Coronary artery (tissue), 2 donors: ENCODE measurements at regions not wholly inside any gene's neighbourhood (a gene's known extent, or its start where the extent isn't known, plus 50 kb on each side); places are given as distances from the start of the nearest gene placed in this dataset.

Experiments used
- DNase-seq: peaks from one replicate; pipeline ENCODE4 v3.0.0-alpha.2; 2017; ENCODE audit warnings: low spot score
- H3K27ac ChIP-seq, 2 donors: fragments of 200-600 bp; sonication (generic); one replicate each; pipeline ENCODE4 v1.5.1; 2016 to 2019
- H3K4me3 ChIP-seq: fragments of 200-600 bp; sonication (generic); 2 replicates; pipeline ENCODE4 v1.5.1; 2016; ENCODE audit warnings: mild to moderate bottlenecking, moderate library complexity
- TF ChIP-seq, protein P1 (sequence below): fragments of 200-600 bp; sonication (generic); IDR thresholded peaks from one replicate; pipeline ENCODE4 v1.5.1; 2019; ENCODE audit warnings: antibody characterized with exemption

DNA sequence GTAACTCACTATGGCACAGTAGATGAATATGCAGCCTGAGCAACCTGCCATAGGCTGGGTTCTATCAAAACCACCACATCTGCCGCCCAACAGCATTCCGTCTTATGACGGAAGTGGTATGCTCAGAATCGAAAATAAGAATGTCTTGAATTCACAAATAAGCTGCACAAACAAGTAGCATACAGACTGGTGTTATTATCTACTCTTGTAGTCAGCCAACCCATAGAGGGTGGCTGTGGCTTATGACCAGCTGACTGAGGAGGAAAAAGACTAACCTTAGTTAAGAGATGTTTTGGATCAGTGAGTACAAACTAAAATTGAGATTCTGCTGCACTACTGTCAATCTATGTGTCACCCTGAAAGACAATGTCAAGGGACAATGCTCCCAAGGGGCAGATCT lies 1255.1 kb upstream of the EYS start:
- no peak for DNase-seq
- no peak overlapping the region for H3K27ac ChIP-seq
- no peak overlapping the region for H3K4me3 ChIP-seq
- TF ChIP-seq, protein P1, sequence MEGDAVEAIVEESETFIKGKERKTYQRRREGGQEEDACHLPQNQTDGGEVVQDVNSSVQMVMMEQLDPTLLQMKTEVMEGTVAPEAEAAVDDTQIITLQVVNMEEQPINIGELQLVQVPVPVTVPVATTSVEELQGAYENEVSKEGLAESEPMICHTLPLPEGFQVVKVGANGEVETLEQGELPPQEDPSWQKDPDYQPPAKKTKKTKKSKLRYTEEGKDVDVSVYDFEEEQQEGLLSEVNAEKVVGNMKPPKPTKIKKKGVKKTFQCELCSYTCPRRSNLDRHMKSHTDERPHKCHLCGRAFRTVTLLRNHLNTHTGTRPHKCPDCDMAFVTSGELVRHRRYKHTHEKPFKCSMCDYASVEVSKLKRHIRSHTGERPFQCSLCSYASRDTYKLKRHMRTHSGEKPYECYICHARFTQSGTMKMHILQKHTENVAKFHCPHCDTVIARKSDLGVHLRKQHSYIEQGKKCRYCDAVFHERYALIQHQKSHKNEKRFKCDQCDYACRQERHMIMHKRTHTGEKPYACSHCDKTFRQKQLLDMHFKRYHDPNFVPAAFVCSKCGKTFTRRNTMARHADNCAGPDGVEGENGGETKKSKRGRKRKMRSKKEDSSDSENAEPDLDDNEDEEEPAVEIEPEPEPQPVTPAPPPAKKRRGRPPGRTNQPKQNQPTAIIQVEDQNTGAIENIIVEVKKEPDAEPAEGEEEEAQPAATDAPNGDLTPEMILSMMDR: no peak

DNA sequence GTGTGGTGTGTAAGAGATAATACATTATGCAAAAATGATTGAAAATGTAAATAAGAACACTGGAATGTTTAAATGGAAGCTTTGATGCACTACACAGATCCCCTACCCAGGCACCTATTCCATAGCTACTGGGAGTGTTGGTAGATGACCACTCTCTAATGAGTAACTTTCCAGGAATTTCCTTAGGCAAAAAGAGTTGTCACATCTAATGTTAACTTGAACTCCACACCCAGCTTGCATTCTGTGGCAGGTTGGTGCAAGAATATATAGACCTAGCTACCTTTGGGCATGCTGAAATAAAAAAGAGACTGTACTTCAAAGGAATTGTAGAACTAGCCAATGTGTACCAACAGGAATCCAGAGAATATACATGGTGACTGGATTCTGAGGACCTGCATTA lies 1254.2 kb upstream of the EYS start:
- Histone ChIP-seq H3K27ac (no peak overlapping the region), H3K4me3 (no peak overlapping the region)
- DNase-seq: no peak
- TF ChIP-seq, protein P1: no peak

DNA sequence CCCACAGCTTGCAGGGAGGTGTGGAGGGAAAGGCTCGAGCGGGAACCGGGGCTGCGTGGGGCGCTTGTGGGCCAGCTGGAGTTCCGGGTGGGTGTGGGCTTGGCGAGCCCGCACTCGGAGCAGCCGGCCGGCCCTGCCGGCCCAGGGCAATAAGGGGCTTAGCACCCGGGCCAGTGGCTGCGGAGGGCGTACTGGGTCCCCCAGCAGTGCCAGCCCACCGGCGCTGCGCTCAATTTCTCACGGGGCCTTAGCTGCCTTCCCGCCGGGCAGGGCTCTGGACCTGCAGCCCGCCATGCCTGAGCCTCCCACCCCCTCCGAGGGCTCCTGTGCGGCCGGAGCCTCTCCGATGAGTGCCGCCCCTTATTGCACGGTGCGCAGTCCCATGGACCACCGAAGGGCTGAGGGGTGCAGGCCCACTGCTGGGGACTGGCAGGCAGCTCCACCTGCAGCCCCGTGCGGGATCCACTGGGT lies 1242.2 kb upstream of the EYS start:
- Histone ChIP-seq H3K4me3 (no peak overlapping the region), H3K27ac (no peak overlapping the region)
- TF ChIP-seq, protein P1: no peak
- DNase-seq: no peak

DNA sequence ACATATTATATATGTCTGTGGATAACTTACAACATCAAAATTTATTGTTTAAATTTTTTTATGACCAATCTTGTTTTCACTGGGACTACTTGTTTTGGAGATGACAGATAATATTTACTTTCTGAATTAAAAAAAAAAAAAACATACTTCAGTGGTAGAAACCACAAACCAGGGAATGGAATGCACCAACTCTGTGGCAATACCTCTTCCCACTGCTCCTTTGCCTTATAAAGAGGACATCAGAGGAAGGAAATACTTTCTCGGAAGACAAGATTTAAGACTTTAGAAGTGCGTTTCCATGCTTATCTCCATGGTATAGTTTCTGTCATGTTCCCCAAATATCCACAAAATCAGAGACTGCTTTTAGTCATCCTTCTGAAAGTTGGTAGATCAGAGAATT lies 1241.1 kb upstream of the EYS start:
- no peak overlapping the region for H3K27ac ChIP-seq
- H3K4me3 ChIP-seq: no peak overlapping the region

DNA sequence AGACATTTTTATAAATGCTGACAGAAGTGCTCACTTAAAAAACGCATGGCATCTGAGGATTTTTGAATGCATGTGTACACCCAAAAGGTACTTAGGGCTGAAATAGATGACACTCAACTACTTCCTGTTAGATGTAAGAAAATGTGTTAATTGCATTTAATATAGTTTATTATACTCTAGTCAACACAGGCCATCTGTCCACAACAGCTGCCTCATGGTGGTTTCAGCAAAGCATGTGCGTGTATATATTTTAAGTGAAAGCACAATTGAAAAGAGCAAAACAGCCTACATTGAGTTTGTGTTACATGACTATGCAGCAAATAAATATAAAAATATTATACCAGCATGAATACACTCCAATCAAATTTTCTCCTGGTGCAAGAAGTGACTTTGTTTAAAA lies 1233.0 kb upstream of the EYS start:
- TF ChIP-seq, protein P1: no peak
- no peak overlapping the region for H3K27ac ChIP-seq
- DNase-seq: no peak
- no peak overlapping the region for H3K4me3 ChIP-seq

More for the DNA sequence above, 1241.1 kb upstream of the EYS start:
- no peak for DNase-seq
- TF ChIP-seq, protein P1: no peak

DNA sequence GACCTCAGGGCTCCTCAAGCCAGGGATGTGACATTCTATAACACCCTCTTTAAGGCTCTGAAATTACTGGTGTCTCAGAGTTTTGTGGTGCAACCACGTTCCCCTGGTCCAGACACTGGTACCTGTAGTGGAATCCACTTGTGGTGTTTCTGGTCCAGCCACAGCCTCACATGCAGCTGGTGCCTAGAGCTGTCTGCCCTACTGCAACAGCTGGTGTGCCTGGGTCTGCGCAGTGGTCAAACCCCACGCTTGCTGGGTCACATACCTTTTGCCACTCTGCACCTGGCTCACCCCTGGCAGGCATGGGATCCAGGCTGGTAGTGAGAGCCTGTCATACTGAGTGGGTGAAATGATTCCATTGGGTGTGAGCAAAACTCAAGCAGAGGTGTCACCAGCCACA lies 1230.2 kb upstream of the EYS start:
- Histone ChIP-seq H3K4me3 (no peak overlapping the region), H3K27ac (no peak overlapping the region)
- no peak for DNase-seq
- TF ChIP-seq, protein P1: no peak

DNA sequence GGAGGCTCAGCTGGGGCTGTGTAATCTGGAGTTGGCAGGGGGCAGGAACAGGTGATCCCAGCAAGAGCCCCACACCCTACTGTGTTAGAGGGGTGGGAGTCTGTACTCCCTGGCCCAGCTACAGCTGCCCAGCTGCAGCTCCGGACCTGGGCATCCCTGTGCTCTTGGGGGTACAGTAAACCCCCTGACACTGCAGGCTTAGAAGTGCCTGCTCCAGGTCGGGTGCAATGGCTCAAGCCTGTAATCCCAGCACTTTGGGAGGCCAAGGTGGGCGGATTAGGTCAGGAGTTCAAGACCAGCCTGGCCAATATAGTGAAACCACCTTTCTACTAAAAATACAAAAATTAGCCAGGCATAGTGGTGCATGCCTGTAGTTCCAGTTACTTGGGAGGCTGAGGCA lies 1228.6 kb upstream of the EYS start:
- DNase-seq: no peak
- TF ChIP-seq, protein P1: no peak
- H3K4me3 ChIP-seq: no peak overlapping the region
- H3K27ac ChIP-seq: no peak overlapping the region
